Panc1 (cell line): ENCODE measurements at regions not wholly inside any gene's neighbourhood (a gene's known extent, or its start where the extent isn't known, plus 50 kb on each side); places are given as distances from the start of the nearest gene placed in this dataset.

Experiments
- POLR2AphosphoS5 ChIP-seq: IDR thresholded peaks from 2 replicates; pipeline ENCODE4 v1.6.1; 2012; ENCODE audit warnings: mild to moderate bottlenecking, low read depth, low read length, moderate library complexity
- TF ChIP-seq, protein P1 (sequence below): fragments of 450-650 bp; IDR thresholded peaks from 2 replicates; pipeline ENCODE4 v1.5.1; 2017; ENCODE audit warnings: mild to moderate bottlenecking

DNA sequence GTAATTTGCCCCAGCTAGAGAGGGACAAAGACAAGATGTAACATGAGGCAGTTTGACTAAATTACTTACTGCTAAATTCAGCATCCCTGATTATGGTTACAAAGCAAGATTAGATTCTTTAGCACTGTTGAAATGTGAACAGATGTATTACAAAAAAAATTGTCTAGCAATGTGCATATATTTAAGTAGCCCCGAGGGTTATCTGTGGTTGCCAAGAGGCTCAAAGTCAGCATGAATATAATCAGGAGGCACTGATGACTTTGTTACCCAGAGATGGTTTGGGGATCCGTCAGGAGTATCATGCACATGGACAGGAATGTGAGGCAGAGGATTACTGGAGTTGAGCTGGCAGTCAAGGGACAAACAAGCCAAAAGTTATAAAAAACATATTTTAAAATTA lies 356.9 kb upstream of the CCDC196 start:
- TF ChIP-seq, protein P1, sequence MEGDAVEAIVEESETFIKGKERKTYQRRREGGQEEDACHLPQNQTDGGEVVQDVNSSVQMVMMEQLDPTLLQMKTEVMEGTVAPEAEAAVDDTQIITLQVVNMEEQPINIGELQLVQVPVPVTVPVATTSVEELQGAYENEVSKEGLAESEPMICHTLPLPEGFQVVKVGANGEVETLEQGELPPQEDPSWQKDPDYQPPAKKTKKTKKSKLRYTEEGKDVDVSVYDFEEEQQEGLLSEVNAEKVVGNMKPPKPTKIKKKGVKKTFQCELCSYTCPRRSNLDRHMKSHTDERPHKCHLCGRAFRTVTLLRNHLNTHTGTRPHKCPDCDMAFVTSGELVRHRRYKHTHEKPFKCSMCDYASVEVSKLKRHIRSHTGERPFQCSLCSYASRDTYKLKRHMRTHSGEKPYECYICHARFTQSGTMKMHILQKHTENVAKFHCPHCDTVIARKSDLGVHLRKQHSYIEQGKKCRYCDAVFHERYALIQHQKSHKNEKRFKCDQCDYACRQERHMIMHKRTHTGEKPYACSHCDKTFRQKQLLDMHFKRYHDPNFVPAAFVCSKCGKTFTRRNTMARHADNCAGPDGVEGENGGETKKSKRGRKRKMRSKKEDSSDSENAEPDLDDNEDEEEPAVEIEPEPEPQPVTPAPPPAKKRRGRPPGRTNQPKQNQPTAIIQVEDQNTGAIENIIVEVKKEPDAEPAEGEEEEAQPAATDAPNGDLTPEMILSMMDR = no peak
- no peak for TF ChIP-seq POLR2AphosphoS5
